ENCODE measurements at regions not wholly inside any gene's neighbourhood (a gene's known extent, or its start where the extent isn't known, plus 50 kb on each side); places are given as distances from the start of the nearest gene placed in this dataset.

DNA sequence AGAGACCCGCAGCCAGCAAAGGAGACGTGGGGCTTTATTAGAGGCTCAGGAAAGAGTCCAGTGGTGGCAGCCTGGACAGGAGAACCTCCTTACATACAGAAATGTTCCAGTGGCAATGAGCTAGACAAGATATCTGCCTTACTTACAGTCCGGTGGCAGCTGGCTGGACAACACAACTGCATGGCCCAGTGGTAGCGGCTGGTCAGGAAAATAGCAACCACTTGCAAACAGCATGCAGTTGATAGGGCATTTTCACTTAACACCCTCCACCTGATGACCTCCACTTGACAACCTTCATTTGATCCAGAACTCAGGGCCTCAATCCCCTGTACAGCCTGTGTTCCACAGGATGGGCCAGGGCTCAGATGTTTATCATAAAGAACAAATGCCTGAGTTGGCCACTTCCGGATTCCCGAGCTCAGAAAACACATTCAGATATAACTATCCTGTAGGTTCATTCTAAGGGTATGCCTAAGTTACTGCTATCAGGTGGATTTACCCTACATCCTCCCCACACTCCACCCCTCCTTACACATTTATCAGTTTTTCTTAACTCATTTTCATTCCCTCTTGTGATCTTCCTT is 63.3 kb upstream of the ITPRID2 start:
- no peak for DNase-seq

DNA sequence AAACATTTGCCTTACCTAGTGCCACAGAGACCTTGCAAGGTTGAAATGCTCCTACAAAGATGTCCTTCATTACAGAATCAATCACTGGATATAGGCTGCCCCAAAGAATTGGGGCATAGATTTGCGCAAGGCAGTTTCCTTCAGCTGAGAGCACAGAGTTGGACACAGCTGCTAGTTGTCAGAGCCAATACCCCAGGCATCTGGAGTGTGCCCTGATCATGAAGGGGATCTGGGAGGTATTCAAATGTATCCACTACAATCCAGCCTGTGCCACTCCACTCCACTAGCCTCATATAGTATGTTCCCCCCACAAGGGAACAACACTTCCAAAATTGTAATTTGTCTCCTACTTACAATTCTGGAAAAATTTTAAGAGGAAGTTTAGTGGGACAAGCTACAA is 62.3 kb upstream of the ITPRID2 start:
- no peak for DNase-seq

DNA sequence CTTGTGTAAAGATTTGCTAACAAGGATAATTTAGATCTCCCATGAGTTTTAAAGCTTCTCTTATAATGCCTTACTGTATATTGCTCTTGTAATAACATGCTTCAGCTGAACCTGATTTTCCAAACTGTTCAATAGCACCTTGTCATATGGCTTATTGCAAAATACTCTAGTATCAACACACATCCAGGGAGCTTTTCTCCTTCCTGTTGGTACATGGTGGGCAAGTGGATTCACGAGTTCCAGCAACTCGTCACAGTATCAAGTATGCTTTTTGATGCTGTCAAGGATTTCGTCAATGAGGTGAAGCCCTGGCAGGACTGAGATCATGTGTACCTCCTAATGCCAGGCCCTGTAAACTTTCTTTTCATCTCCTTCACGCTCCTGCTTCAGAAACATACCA is 59.5 kb upstream of the ITPRID2 start:
- no peak for DNase-seq

DNA sequence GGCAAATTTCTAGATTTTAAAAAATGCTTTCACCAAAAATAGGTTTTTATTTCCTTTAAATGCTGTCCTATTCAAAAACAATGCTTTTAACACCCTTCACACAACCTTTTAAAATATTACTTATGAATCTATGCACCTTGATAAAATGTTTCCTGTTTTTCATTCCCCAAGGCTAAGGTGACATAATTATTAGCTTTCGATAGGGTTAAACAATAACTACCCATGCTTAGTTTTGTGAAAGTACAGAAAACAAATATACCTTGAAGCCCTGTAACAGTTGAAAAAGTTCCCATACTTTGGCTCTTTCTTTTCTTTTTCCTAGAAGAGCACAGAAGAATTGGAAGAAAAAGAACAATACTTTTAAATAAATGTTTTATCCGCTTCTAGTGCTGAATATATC is 54.9 kb upstream of the ITPRID2 start:
- DNase-seq, result no peak

DNA sequence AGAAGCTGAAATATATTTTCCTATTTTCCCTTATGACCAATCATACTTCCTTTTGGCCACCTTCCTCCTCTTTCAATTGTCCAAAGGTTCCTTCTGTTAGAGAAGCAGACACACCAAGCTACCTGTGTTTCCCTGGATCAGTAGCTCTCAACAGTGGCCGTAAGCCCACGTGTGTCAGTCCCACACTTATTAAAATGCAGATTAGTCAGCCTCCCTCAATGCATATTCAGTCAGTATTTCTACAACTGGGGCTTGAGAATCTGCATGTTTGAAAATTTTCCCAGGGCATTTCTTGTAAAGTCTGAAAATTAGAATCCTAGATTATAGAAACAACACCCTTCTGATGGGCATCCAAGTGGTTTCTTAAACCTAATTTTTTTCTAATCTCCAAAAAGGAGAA is 54.0 kb upstream of the ITPRID2 start:
- no peak for DNase-seq

DNA sequence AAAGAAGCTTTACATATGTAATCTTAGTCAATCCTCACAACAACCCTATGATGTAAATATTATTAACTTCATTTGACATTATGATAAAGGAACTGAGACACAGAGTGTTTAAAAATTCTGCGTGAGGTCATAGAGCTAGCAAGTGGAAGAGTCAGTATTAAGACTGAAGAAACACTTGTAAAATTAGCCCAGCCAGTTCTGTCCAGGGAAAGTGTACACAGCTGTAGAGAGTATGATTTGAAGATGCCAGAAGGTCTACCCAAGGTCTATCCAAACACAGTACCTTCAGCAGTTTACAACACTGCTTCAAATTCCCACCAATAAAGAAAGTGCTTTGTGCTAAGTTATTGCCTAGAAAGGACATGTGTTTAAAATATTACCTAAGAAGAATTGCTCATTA is 51.7 kb upstream of the ITPRID2 start:
- no peak for DNase-seq

DNA sequence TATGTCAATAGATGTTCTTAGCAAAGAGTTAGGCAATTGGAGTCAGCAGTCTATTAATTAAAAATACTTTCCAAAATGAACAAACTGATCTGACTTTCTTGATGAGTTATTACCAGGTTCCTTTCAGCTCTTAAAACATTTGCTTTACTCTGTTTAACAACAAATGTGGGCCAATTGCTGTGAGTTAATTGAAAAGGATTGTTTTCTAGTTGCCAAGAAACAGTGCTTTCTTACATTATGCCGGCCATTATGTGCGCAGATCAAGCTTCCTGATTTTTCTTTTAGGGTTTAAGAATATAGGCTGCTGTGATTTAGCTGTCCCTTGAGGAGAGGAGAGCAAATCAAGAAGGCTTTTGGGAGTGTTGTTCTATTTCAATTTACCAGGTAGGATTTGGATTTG is 50.5 kb upstream of the ITPRID2 start:
- no peak for DNase-seq
